Kidney (tissue), 13 donors: ENCODE measurements at regions not wholly inside any gene's neighbourhood (a gene's known extent, or its start where the extent isn't known, plus 50 kb on each side); places are given as distances from the start of the nearest gene placed in this dataset.

Source experiments
- DNase-seq, 5 donors: peaks; one replicate each; pipeline ENCODE4 v3.0.0-alpha.2; 2013 to 2020
- FAIRE-seq: peaks from 2 replicates; lab custom pipeline; 2012; peaks lifted over from hg19 to GRCh38; lab: Jason Lieb, UNC
- H3K27ac ChIP-seq, 2 donors: one replicate each; pipeline ENCODE4 v1.7.0; 2013; ENCODE audit warnings: low read depth in 2 of 2, low read length in 2 of 2, inconsistent platforms in 1 of 2
- H3K27me3 ChIP-seq: one replicate; pipeline ENCODE4 v1.7.1; 2013; ENCODE audit warnings: low read length, inconsistent platforms; ENCODE audit not compliant: control insufficient read depth, insufficient read depth
- H3K36me3 ChIP-seq, 3 donors: one replicate each; pipeline versions ENCODE4 v1.7.0 to v1.7.1; 2013; ENCODE audit warnings: low read length in 3 of 3, control low read depth in 1 of 3, inconsistent platforms in 1 of 3; ENCODE audit not compliant: insufficient read depth in 3 of 3, control insufficient read depth in 2 of 3
- H3K4me1 ChIP-seq, 3 donors: one replicate each; pipeline versions ENCODE4 v1.7.0 to v1.7.1; 2013; ENCODE audit warnings: low read length in 3 of 3, inconsistent platforms in 1 of 3, low read depth in 1 of 3; ENCODE audit not compliant: control insufficient read depth in 2 of 3, insufficient read depth in 2 of 3
- H3K4me3 ChIP-seq, 3 donors: one replicate each; pipeline versions ENCODE4 v1.7.0 to v1.8.1; 2013; ENCODE audit warnings: low read length in 3 of 3, control low read depth in 1 of 3, inconsistent platforms in 1 of 3
- H3K9ac ChIP-seq, 3 donors: one replicate each; pipeline versions ENCODE4 v1.7.0 to v1.7.1; 2013; ENCODE audit warnings: low read length in 3 of 3, control low read depth in 1 of 3, inconsistent platforms in 1 of 3
- H3K9me3 ChIP-seq, 3 donors: one replicate each; pipeline versions ENCODE4 v1.7.0 to v1.7.1; 2013; ENCODE audit warnings: low read length in 3 of 3, control low read depth in 1 of 3, inconsistent platforms in 1 of 3; ENCODE audit not compliant: control insufficient read depth in 2 of 3, insufficient read depth in 1 of 3
- intact Hi-C: fragments of 100-400 bp; cut with DNase I; formaldehyde crosslinking; loops from one replicate; pipeline ENCODE4 v1.11.1; 2022
- TF ChIP-seq, protein P1 (sequence below): IDR thresholded peaks from 3 replicates; pipeline ENCODE4 v1.5.1; 2012; ENCODE audit warnings: mild to moderate bottlenecking, moderate library complexity, borderline replicate concordance; ENCODE audit not compliant: insufficient read depth; ENCODE audit errors: extremely low read depth
- donor health status: control.
- donor health status: control.
- donor health status: control.
- donor health status: control.
- donor health status: control.
- donor health status: DM: yes; HTN: yes; CAD: no.
- donor health status: Normal renal cell carcinoma (clear cell type).

DNA sequence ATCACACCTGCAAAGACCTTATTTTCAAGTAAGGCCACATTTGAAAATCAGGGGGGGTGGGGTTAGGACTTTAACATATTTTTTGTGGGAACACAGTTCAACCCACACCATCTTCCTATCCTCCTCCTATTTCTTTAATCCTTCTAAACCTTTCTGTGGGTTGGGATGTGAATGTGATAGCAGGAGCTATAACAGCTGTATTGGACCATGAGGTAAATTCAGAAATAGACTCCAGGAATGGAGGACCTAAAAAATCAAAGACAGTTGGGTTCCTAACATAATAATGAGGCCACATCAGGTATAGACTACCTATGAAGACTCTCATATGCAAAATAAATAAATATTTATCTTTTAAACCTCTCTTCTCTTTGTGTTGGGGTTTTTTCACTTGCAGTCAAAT lies 451.4 kb downstream of the XYLT1 start:
- intact Hi-C loops = no loop called here
- Histone ChIP-seq H3K9me3 (no peaks in the 10 kb centered on the region), H3K4me3 (no peak overlapping the region), H3K27me3 (no peaks in the 10 kb centered on the region), H3K4me1 (no peaks in the 10 kb centered on the region), H3K9ac (no peak overlapping the region), H3K27ac (no peak overlapping the region), H3K36me3 (no peaks in the 10 kb centered on the region)
- DNase-seq (no peak), FAIRE-seq (no peak)
- TF ChIP-seq, protein P1, sequence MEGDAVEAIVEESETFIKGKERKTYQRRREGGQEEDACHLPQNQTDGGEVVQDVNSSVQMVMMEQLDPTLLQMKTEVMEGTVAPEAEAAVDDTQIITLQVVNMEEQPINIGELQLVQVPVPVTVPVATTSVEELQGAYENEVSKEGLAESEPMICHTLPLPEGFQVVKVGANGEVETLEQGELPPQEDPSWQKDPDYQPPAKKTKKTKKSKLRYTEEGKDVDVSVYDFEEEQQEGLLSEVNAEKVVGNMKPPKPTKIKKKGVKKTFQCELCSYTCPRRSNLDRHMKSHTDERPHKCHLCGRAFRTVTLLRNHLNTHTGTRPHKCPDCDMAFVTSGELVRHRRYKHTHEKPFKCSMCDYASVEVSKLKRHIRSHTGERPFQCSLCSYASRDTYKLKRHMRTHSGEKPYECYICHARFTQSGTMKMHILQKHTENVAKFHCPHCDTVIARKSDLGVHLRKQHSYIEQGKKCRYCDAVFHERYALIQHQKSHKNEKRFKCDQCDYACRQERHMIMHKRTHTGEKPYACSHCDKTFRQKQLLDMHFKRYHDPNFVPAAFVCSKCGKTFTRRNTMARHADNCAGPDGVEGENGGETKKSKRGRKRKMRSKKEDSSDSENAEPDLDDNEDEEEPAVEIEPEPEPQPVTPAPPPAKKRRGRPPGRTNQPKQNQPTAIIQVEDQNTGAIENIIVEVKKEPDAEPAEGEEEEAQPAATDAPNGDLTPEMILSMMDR = no peak

DNA sequence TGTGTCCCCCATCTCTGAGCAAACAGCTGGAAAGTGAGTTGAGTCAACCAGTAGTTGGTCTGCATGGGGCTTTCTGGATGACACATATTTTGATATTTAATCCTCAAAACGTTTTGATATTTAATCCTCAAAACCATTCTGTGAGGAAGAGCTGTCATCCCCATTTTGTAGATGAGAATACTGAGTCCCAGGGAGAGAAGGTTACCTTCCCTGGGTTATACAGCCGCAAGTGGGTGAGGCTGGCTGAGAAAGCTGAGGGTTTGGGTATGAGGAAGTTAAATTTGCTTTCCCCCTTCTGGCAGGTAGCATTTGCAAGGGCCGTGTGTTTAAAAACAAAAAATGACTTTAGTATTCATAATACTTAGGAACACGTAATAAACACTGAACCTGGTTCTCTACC lies 447.2 kb downstream of the XYLT1 start:
- no peak for FAIRE-seq
- intact Hi-C loops = no loop called here
- H3K9ac ChIP-seq = no peak overlapping the region

DNA sequence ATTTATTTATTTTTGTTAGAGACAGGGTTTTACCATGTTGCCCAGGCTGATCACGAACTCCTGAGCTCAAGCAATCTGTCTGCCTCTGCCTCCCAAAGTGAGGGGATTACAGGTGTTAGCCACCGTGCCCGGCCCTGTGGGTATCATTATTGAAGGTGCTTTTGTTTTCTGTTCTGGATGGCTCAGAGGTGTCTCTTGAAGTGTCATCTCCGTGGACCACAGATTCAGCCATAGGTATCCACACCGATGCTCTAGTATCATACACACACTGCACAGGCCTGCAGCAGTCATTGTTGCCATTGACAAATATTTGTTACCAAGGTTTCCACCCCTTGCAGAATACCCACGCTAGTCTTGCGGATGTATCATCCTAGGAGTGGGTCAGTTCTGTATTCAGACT lies 446.2 kb downstream of the XYLT1 start:
- FAIRE-seq (no peak), DNase-seq (no peak)
- Histone ChIP-seq H3K27me3 (no peaks in the 10 kb centered on the region), H3K4me3 (no peak overlapping the region), H3K9me3 (no peaks in the 10 kb centered on the region), H3K4me1 (no peaks in the 10 kb centered on the region), H3K9ac (no peak overlapping the region), H3K27ac (no peak overlapping the region), H3K36me3 (no peaks in the 10 kb centered on the region)
- TF ChIP-seq, protein P1 = no peak
- intact Hi-C loops = no loop called here

More for the DNA sequence above, 447.2 kb downstream of the XYLT1 start:
- no peak for DNase-seq
- H3K4me3 ChIP-seq = no peak overlapping the region
- TF ChIP-seq, protein P1 = no peak
- no peak overlapping the region for H3K27ac ChIP-seq
- H3K27me3 ChIP-seq = no peaks in the 10 kb centered on the region
- no peaks in the 10 kb centered on the region for H3K36me3 ChIP-seq
- no peaks in the 10 kb centered on the region for H3K4me1 ChIP-seq
- H3K9me3 ChIP-seq = no peaks in the 10 kb centered on the region

DNA sequence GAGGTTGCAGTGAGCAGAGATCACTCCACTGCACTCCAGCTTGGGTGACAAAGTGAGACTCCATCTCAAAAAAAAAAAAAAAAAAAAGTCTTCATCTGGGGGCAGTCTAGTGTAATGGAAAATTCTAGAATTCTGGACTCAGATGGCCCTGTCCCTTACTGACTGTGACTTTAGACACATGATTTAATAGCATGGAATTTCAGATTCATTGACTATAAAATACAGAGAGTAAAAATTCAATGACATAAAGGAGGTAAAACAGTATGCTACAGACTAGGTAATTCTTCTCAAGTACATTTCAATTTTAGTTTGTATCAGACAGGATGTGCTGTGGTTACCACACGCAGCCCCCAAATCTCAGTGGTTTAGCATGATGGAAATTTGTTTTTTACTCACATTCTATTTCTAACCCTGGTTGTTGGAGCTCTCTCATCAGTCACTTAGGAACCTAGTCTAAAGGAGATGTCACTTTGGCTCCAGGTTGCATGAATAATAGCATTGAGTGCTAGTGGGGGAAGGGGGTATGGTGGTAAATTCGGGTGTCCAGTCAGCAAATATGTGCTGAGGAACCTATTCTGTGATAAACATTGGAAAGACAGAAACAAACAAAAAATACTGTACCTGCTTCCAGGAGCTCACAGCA lies 444.0 kb downstream of the XYLT1 start:
- H3K9me3 ChIP-seq = no peaks in the 10 kb centered on the region
- no peak overlapping the region for H3K9ac ChIP-seq
- H3K4me1 ChIP-seq = no peaks in the 10 kb centered on the region
- H3K36me3 ChIP-seq = no peaks in the 10 kb centered on the region
- TF ChIP-seq, protein P1 = no peak
- DNase-seq (no peak), FAIRE-seq (no peak)
- no peak overlapping the region for H3K4me3 ChIP-seq
- intact Hi-C loops = no loop called here
- H3K27me3 ChIP-seq = no peaks in the 10 kb centered on the region
- H3K27ac ChIP-seq = no peak overlapping the region
